GM23248 (cell line): ENCODE measurements at regions not wholly inside any gene's neighbourhood (a gene's known extent, or its start where the extent isn't known, plus 50 kb on each side); places are given as distances from the start of the nearest gene placed in this dataset.
"Not testable (repeated sequence)": the region's sequence is repeated elsewhere in the genome, so short reads cannot be mapped to it uniquely, and the experiment has no call there.

Experiments used
- DNase-seq: peaks from one replicate; pipeline ENCODE4 v3.0.0-alpha.2; 2015
- H2AFZ ChIP-seq: fragments of 200-600 bp; sonication (generic); 2 replicates; pipeline ENCODE4 v1.6.1; 2016; ENCODE audit warnings: antibody characterized with exemption
- H3F3A ChIP-seq: fragments of 200-600 bp; sonication (generic); 2 replicates; pipeline ENCODE4 v1.6.1; 2016; ENCODE audit warnings: mild to moderate bottlenecking, antibody characterized with exemption, mixed run types; ENCODE audit not compliant: insufficient read depth
- H3K27ac ChIP-seq: fragments of 200-600 bp; sonication (generic); 2 replicates; pipeline ENCODE4 v1.5.1; 2016; ENCODE audit warnings: mild to moderate bottlenecking
- H3K27me3 ChIP-seq: fragments of 200-600 bp; sonication (generic); replicated peaks from 2 replicates; pipeline ENCODE4 v1.6.1; 2016; ENCODE audit warnings: mild to moderate bottlenecking; ENCODE audit not compliant: insufficient read depth
- H3K36me3 ChIP-seq: fragments of 200-600 bp; sonication (generic); 2 replicates; pipeline ENCODE4 v1.6.1; 2016; ENCODE audit warnings: low read depth, mild to moderate bottlenecking
- H3K4me1 ChIP-seq: fragments of 200-600 bp; sonication (generic); 2 replicates; pipeline ENCODE4 v1.6.1; 2016; ENCODE audit warnings: mild to moderate bottlenecking; ENCODE audit not compliant: insufficient read depth
- H3K4me2 ChIP-seq: fragments of 200-600 bp; sonication (generic); one replicate; pipeline ENCODE4 v1.6.1; 2016; ENCODE audit warnings: mild to moderate bottlenecking; ENCODE audit not compliant: unreplicated experiment
- H3K4me3 ChIP-seq: fragments of 200-600 bp; sonication (generic); 2 replicates; pipeline ENCODE4 v1.5.1; 2016; ENCODE audit warnings: mild to moderate bottlenecking
- H3K79me2 ChIP-seq: fragments of 200-600 bp; sonication (generic); 2 replicates; pipeline ENCODE4 v1.6.1; 2016; ENCODE audit warnings: mild to moderate bottlenecking; ENCODE audit not compliant: insufficient read depth
- H3K9ac ChIP-seq: fragments of 200-600 bp; sonication (generic); 2 replicates; pipeline ENCODE4 v1.6.1; 2016; ENCODE audit warnings: mild to moderate bottlenecking
- H3K9me2 ChIP-seq: fragments of 200-600 bp; sonication (generic); 2 replicates; pipeline ENCODE4 v1.6.1; 2016; ENCODE audit warnings: mixed run types, mild to moderate bottlenecking, moderate library complexity; ENCODE audit not compliant: insufficient read depth
- H3K9me3 ChIP-seq: fragments of 200-600 bp; sonication (generic); one replicate; pipeline ENCODE4 v1.6.1; 2017; ENCODE audit warnings: low read depth
- H4K20me1 ChIP-seq: fragments of 200-600 bp; sonication (generic); 2 replicates; pipeline ENCODE4 v1.6.0; 2016; ENCODE audit not compliant: insufficient read depth
- EZH2 ChIP-seq: fragments of 200-600 bp; sonication (generic); IDR thresholded peaks from 2 replicates; pipeline ENCODE4 v1.6.1; 2018; ENCODE audit warnings: antibody characterized with exemption, mild to moderate bottlenecking; ENCODE audit not compliant: insufficient read depth, poor library complexity, severe bottlenecking
- EZH2phosphoT487 ChIP-seq: fragments of 200-600 bp; sonication (generic); IDR thresholded peaks from 2 replicates; pipeline ENCODE4 v1.6.1; 2018; ENCODE audit warnings: antibody characterized with exemption, moderate library complexity, mild to moderate bottlenecking, low read depth; ENCODE audit not compliant: insufficient read depth
- WGBS, 2 experiments: methylation state at CpG; one replicate each; pipeline ENCODE4 v1.1.6; 2015 to 2017; ENCODE audit warnings: low lambda C conversion rate in 2 of 2, low coverage in 1 of 2; ENCODE audit errors: missing lambda C conversion rate in 2 of 2; 5-methylcytosine and 5-hydroxymethylcytosine counted together
- in situ Hi-C: fragments of 300-500 bp; cut with MboI; formaldehyde crosslinking; loops from 2 replicates; pipeline ENCODE4 v1.15.0; 2020

DNA sequence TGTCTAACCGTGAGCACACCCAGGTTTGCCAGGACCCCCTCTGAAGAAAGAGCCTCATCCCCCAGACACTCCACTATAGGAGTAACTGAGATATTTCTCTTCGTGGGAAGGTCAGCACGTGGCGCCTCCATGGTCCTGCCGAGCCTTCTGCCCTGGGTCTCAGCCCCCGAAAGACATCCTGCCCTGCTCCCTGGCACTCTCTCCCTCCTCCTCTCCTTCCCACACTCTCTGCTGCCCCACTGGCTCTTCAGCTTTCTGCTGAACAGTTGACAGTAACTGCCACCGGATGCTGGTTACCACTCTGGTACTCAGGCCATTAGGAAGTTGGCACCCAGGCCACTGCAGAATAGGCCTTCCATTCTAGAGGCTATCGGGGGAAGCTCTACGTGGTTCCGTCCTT is 185.2 kb downstream of the UACA start:
- Histone ChIP-seq H3K79me2 (no peaks in the 10 kb centered on the region), H3K36me3 (no peaks in the 10 kb centered on the region), H2AFZ (no peak overlapping the region), H3K9me3 (no peaks in the 10 kb centered on the region), H3F3A (0 out of 2 replicates have a peak, but pooled peaks cover 8% of the 10 kb centered on the region), H3K27me3 (peaks cover 32% of the 10 kb centered on the region), H3K4me1 (peaks cover 11% of the 10 kb centered on the region), H3K27ac (no peak overlapping the region), H3K9me2 (no peaks in the 10 kb centered on the region), H3K4me3 (no peak overlapping the region), H4K20me1 (no peaks in the 10 kb centered on the region), H3K4me2 (no peak overlapping the region), H3K9ac (no peak overlapping the region)
- WGBS, 2 experiments, result 86% methylated on average over 8 to 10 of the region's 10 CpGs
- TF ChIP-seq EZH2 (no peak), EZH2phosphoT487 (no peak)
- in situ Hi-C loops, result no loop called here
- DNase-seq, result no peak

DNA sequence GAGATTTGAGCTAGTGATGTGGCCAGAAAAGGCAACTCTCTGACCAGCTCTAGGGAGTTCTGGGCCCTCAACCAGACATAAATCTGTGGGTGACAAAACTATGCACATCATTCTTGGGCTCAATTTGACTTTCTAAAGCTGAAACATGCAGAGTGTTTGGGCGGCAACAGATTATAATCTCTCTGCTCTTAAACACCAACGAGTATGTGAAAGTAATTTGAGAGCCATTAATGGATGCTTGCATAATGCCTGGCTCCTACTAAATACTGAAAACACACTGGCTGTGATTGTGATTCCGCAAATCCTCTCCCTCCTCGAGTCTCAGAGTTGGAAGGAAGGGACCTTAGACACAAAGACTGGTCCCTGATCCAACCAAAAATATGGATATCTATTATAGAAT is 186.7 kb downstream of the UACA start:
- in situ Hi-C loops, result no loop called here
- DNase-seq, result peak; percentile 44
- H3F3A ChIP-seq, result 0 out of 2 replicates have a peak, but pooled peaks cover 8% of the 10 kb centered on the region

DNA sequence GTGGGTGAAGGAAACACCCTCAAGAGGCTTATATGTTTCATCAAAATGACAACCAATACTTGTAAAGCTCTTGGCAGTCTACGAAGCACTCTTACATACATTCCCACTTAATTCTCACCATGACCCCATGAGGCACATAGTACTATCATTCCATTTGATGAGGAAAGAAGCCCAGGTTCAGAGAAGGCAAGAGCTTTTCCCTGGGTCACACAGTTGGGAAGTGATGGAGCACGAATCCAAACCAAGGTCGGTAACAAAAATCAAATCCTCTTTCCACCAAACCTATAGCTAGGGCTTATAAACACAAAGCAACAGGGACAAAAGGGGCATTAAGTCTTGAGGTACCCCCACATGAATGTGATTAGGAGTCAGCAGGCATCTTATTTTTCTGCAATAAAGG is 187.1 kb downstream of the UACA start:
- Histone ChIP-seq H3K4me2 (no peak overlapping the region), H3K9me3 (no peaks in the 10 kb centered on the region), H3K36me3 (no peaks in the 10 kb centered on the region), H2AFZ (no peak overlapping the region), H4K20me1 (no peaks in the 10 kb centered on the region), H3K4me3 (no peak overlapping the region), H3K27ac (no peak overlapping the region), H3K4me1 (peaks cover 11% of the 10 kb centered on the region), H3K27me3 (peaks cover 25% of the 10 kb centered on the region), H3F3A (0 out of 2 replicates have a peak, but pooled peaks cover 8% of the 10 kb centered on the region), H3K9me2 (no peaks in the 10 kb centered on the region), H3K79me2 (no peaks in the 10 kb centered on the region), H3K9ac (no peak overlapping the region)
- DNase-seq, result peak; percentile 14
- TF ChIP-seq EZH2phosphoT487, result no peak
- TF ChIP-seq EZH2, result no peak
- in situ Hi-C loops, result no loop called here
- WGBS, 2 experiments, result 39 to 42% methylated on average over 3 of the region's 3 CpGs

More for the DNA sequence above, 186.7 kb downstream of the UACA start:
- Histone ChIP-seq H4K20me1 (no peaks in the 10 kb centered on the region), H3K27ac (no peak overlapping the region), H3K9me2 (no peaks in the 10 kb centered on the region), H3K4me3 (no peak overlapping the region), H2AFZ (no peak overlapping the region), H3K9me3 (no peaks in the 10 kb centered on the region), H3K9ac (no peak overlapping the region), H3K79me2 (no peaks in the 10 kb centered on the region), H3K36me3 (no peaks in the 10 kb centered on the region), H3K4me2 (no peak overlapping the region), H3K27me3 (peaks cover 29% of the 10 kb centered on the region), H3K4me1 (peaks cover 11% of the 10 kb centered on the region)
- no peak for TF ChIP-seq EZH2
- TF ChIP-seq EZH2phosphoT487, result no peak
- 2 to 7% methylated on average over 4 of the region's 4 CpGs for WGBS, 2 experiments

DNA sequence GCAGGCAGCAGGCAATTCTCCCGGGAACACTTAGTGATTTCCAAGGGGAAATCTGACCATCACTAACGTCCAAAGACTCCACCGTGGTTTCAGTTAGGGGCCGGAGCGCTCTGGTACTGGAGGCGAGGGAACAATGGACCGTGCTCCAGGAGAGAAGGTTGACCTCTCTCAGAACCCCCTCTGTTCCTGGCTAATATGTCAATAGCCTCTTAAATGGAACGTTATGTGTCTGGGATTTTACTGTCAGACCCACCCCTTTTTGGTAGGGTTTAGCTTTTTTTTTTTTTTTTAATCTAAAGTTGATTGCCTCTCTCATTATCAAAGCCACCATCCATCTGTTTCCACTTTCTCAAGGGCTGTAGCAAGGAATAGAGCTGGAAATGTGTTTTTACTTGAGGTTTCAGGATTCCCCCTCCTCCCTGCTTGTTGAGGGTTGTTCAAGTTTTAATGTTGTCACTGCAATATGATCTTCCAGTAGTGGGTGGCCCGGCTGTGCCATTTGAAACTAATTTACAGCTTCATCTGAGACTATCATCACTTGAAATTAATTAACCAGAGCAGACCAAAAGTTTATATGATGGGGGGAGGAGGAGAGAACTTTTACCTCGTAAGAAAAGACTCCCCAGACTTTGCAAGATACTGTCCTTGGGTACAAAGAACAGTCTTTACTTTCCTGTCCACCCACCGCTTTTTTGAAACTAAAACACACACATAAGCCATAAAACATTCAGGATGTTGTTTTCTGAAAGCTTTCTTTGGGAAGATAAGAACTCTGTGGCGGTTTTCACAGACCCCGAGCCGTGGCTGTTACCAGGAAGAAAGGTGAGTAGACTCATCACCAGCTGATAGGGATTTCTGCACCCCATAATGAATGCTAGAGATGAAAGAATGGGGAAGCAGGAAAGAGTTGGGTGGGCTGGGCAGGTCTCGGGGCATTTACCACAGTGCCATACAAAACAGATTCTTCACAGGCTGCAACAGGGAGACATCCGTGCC is 187.8 kb downstream of the UACA start:
- H3K27ac ChIP-seq, result no peak overlapping the region
- in situ Hi-C loops, result no loop called here
- no peaks in the 10 kb centered on the region for H4K20me1 ChIP-seq
- H3K9ac ChIP-seq, result no peak overlapping the region
- H3K79me2 ChIP-seq, result no peaks in the 10 kb centered on the region
- H2AFZ ChIP-seq, result no peak overlapping the region
- DNase-seq, result peak; percentile 41
- no peaks in the 10 kb centered on the region for H3K9me2 ChIP-seq
- H3K27me3 ChIP-seq, result peaks cover 20% of the 10 kb centered on the region; the same call in 1 of the 2 replicates
- H3K4me2 ChIP-seq, result peak overlapping the region; percentile 43
- no peaks in the 10 kb centered on the region for H3K36me3 ChIP-seq
- H3K9me3 ChIP-seq, result no peaks in the 10 kb centered on the region
- H3K4me3 ChIP-seq, result no peak overlapping the region
- WGBS, 2 experiments, result 8 to 9% methylated on average over 16 of the region's 16 CpGs
- peaks cover 11% of the 10 kb centered on the region for H3K4me1 ChIP-seq
- TF ChIP-seq EZH2phosphoT487, result no peak
- no peak for TF ChIP-seq EZH2
- 0 out of 2 replicates have a peak, but pooled peaks cover 8% of the 10 kb centered on the region for H3F3A ChIP-seq

DNA sequence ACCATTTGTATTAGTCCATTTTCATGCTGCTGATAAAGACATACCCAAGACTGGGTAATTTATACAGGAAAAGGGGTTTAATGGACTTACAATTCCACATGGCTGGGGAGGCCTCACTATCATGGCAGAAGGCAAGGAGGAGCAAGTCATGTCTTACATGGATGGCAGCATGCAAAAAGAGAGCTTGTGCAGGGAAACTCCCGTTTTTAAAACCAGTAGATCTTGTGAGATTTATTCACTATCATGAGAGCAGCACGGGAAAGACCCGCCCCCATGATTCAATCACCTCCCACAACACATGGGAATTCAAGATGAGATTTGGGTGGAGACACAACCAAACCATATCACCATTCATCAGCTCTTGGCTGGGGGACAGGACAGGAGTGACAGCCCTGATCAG is 189.0 kb downstream of the UACA start:
- H3K9me3 ChIP-seq, H3K9me2 ChIP-seq, H4K20me1 ChIP-seq, H3K79me2 ChIP-seq, H3K4me2 ChIP-seq, DNase-seq, H3K27ac ChIP-seq, H3K9ac ChIP-seq, H3K36me3 ChIP-seq, H3K27me3 ChIP-seq, H3F3A ChIP-seq, H2AFZ ChIP-seq, H3K4me3 ChIP-seq, in situ Hi-C loops: not testable (repeated sequence)
- H3K4me1 ChIP-seq, result peaks cover 11% of the 10 kb centered on the region
- 72 to 80% methylated on average over 3 of the region's 3 CpGs for WGBS, 2 experiments
